ENCODE measurements at regions not wholly inside any gene's neighbourhood (a gene's known extent, or its start where the extent isn't known, plus 50 kb on each side); places are given as distances from the start of the nearest gene placed in this dataset.
A peak's percentile ranks its signal among the peaks of the same experiment; 100 is the strongest.
"Not testable (repeated sequence)": the region's sequence is repeated elsewhere in the genome, so short reads cannot be mapped to it uniquely, and the experiment has no call there.

DNA sequence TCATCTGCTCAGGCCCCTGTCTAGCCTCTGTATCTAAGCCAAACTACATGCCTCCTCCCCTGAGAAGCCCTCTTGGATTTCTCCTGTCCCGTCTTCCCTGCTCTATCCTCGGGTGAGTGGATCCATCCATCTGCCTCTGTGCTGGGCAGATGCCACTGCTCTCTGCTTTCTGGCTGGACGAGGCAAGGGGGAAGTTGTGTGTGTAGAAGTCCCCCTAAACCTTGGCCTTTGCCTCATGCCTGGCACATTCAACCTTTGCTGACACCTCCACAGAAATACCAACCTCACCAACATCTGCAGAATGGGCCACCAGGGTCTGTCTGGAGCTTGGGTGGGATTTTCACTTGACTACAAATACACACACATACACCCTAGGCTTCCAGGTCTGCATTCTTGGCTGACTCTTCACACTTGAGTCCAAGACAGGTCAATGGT is 176.2 kb upstream of the TPTE start:
- H3K4me2 ChIP-seq (ENCODE audit: insufficient read depth, low read length); CTCF ChIA-PET (ENCODE audit: low intra/inter-chr PET ratio); H3K27me3 ChIP-seq (ENCODE audit: control insufficient read depth in 2 of 2, insufficient read depth in 2 of 2, low read length in 2 of 2); ATAC-seq; H3K9ac ChIP-seq (ENCODE audit: insufficient read depth in 1 of 2, low read depth in 2 of 2, low read length in 2 of 2); H3K4me3 ChIP-seq; H3K4me1 ChIP-seq (replicated peaks in 1 of 2; ENCODE audit: control insufficient read depth in 2 of 2, insufficient read depth in 2 of 2, low read length in 2 of 2); H4K20me1 ChIP-seq (replicated peaks; ENCODE audit: control insufficient read depth, insufficient read depth, low read length); H3K27ac ChIP-seq (ENCODE audit: extremely low read depth, low read depth, low read length); H3K9me1 ChIP-seq (ENCODE audit: control insufficient read depth, insufficient read depth, low read length); H3K9me3 ChIP-seq (replicated peaks; ENCODE audit: control insufficient read depth, insufficient read depth, low read depth, low read length); in situ Hi-C loops (cut with MboI); intact Hi-C loops (cut with micrococcal nuclease); FAIRE-seq; BruUV-seq (replicated peaks); H3K36me3 ChIP-seq (ENCODE audit: control insufficient read depth, insufficient read depth, low read length); H2AFZ ChIP-seq (ENCODE audit: low read depth, low read length); H3K79me2 ChIP-seq (ENCODE audit: control insufficient read depth, insufficient read depth, low read length); POLR2A ChIA-PET; DNase-seq (ENCODE audit: extremely low read depth in 1 of 4, low spot score in 3 of 4): not testable (repeated sequence)
- 5% methylated on average over 3 of the region's 3 CpGs for WGBS (ENCODE audit: insufficient coverage, low coverage, missing lambda C conversion rate)
- TF ChIP-seq RBM25 (IDR thresholded peaks at IDR 0.05; ENCODE audit: low read depth, low read length, severe bottlenecking) (peak; percentile 43), BCOR (IDR thresholded peaks at IDR 0.05) (peak; percentile 40; the same call in 1 of the 2 replicates), ZFP36 (IDR thresholded peaks at IDR 0.05; ENCODE audit: low read depth, low read length, partially characterized antibody) (peak; percentile 90), ZNF436 (CRISPR knock-in tag; IDR thresholded peaks at IDR 0.05) (peak; percentile 72)

GRCh38 chr21:10346249-10346648 is 175.1 kb upstream of the TPTE start:
- H3K9me1 ChIP-seq (ENCODE audit: control insufficient read depth, insufficient read depth, low read length); POLR2A ChIA-PET; DNase-seq (ENCODE audit: extremely low read depth in 1 of 4, low spot score in 3 of 4); H2AFZ ChIP-seq (ENCODE audit: low read depth, low read length); intact Hi-C loops (cut with micrococcal nuclease); ATAC-seq; CTCF ChIA-PET (ENCODE audit: low intra/inter-chr PET ratio); H3K9me3 ChIP-seq (replicated peaks; ENCODE audit: control insufficient read depth, insufficient read depth, low read depth, low read length); FAIRE-seq; H3K4me2 ChIP-seq (ENCODE audit: insufficient read depth, low read length); H3K79me2 ChIP-seq (ENCODE audit: control insufficient read depth, insufficient read depth, low read length); H3K36me3 ChIP-seq (ENCODE audit: control insufficient read depth, insufficient read depth, low read length); H4K20me1 ChIP-seq (replicated peaks; ENCODE audit: control insufficient read depth, insufficient read depth, low read length); H3K27ac ChIP-seq (ENCODE audit: extremely low read depth, low read depth, low read length); BruUV-seq (replicated peaks); H3K4me3 ChIP-seq; in situ Hi-C loops (cut with MboI); H3K27me3 ChIP-seq (ENCODE audit: control insufficient read depth in 2 of 2, insufficient read depth in 2 of 2, low read length in 2 of 2); H3K9ac ChIP-seq (ENCODE audit: insufficient read depth in 1 of 2, low read depth in 2 of 2, low read length in 2 of 2); H3K4me1 ChIP-seq (replicated peaks in 1 of 2; ENCODE audit: control insufficient read depth in 2 of 2, insufficient read depth in 2 of 2, low read length in 2 of 2): not testable (repeated sequence)
- 7% methylated on average over 3 of the region's 5 CpGs for WGBS (ENCODE audit: insufficient coverage, low coverage, missing lambda C conversion rate)
